Endodermal cell (in vitro differentiated cells): ENCODE measurements at regions not wholly inside any gene's neighbourhood (a gene's known extent, or its start where the extent isn't known, plus 50 kb on each side); places are given as distances from the start of the nearest gene placed in this dataset.

ENCODE experiments used
- DNase-seq: peaks from one replicate; pipeline ENCODE4 v3.0.0-alpha.2; 2017
- H3K27ac ChIP-seq: 2 replicates; pipeline ENCODE4 v1.5.1; 2013; ENCODE audit warnings: mild to moderate bottlenecking, low read depth, low read length, moderate library complexity
- H3K27me3 ChIP-seq: 2 replicates; pipeline ENCODE4 v1.6.1; 2013; ENCODE audit warnings: mild to moderate bottlenecking, low read length, moderate library complexity; ENCODE audit not compliant: insufficient read depth, control insufficient read depth, poor library complexity, severe bottlenecking
- H3K36me3 ChIP-seq: 2 replicates; pipeline ENCODE4 v1.7.0; 2013; ENCODE audit warnings: mild to moderate bottlenecking, low read length, moderate library complexity; ENCODE audit not compliant: control insufficient read depth, insufficient read depth
- H3K4me1 ChIP-seq: one replicate; pipeline ENCODE4 v1.7.0; 2013; ENCODE audit warnings: low read length; ENCODE audit not compliant: control insufficient read depth, insufficient read depth
- H3K4me3 ChIP-seq: 2 replicates; pipeline ENCODE4 v1.5.1; 2013; ENCODE audit warnings: mild to moderate bottlenecking, low read length, moderate library complexity
- H3K9ac ChIP-seq: 2 replicates; pipeline ENCODE4 v1.6.1; 2013; ENCODE audit warnings: mild to moderate bottlenecking, low read length, moderate library complexity; ENCODE audit not compliant: poor library complexity, severe bottlenecking; ENCODE audit errors: extremely low read depth
- H3K9me3 ChIP-seq: 2 replicates; pipeline ENCODE4 v1.6.1; 2013; ENCODE audit warnings: mild to moderate bottlenecking, low read length, moderate library complexity; ENCODE audit not compliant: control insufficient read depth
- H3K27ac Mint-ChIP-seq: 2 replicates; pipeline ENCODE4 v1.8.0; 2020; ENCODE audit warnings: mixed read lengths
- H3K27me3 Mint-ChIP-seq: 2 replicates; pipeline ENCODE4 v1.8.0; 2021; ENCODE audit warnings: mild to moderate bottlenecking, mixed read lengths; ENCODE audit not compliant: insufficient read depth
- H3K36me3 Mint-ChIP-seq: 2 replicates; pipeline ENCODE4 v1.8.0; 2020; ENCODE audit warnings: low read depth, mixed read lengths
- H3K4me1 Mint-ChIP-seq: 2 replicates; pipeline ENCODE4 v1.8.0; 2020; ENCODE audit warnings: mixed read lengths
- H3K4me3 Mint-ChIP-seq: 2 replicates; pipeline ENCODE4 v1.8.0; 2020; ENCODE audit warnings: mild to moderate bottlenecking, moderate library complexity, mixed read lengths
- H3K9me3 Mint-ChIP-seq: 2 replicates; pipeline ENCODE4 v1.8.0; 2020; ENCODE audit warnings: mild to moderate bottlenecking, mixed read lengths
- WGBS, 2 experiments: methylation state at CpG; one replicate each; pipeline versions ENCODE4 v1.1.5 to v1.1.7; 2013; ENCODE audit warnings: missing lambda C conversion rate in 2 of 2, mixed read lengths in 1 of 2; ENCODE audit not compliant: insufficient coverage in 1 of 2, insufficient read length in 1 of 2; 5-methylcytosine and 5-hydroxymethylcytosine counted together
- TF ChIP-seq, protein P1 (sequence below): fragments of 200-600 bp; sonication (generic); conservative IDR thresholded peaks from 2 replicates; pipeline ENCODE4 v1.5.0; 2021; ENCODE audit warnings: antibody characterized with exemption, mild to moderate bottlenecking

DNA sequence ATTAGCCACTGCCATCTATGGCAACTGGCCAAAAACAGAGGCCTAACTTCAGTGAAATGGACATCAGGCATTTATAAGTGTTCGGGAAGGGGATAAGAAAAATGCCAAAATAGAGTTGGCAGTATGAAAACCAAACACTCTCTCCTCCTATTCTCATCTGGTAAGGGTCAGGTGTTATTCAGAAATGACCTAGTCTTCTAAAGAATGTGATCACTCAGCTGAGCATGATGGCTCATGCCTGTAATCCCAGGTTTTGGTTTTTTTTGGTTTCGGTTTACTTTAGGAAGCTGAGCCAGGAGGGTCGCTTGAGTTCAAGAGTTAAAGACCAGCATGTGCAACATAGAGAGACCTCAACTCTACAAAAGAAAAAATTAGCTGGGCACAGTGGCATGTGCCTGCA is 170.3 kb downstream of the GRIN2B start:
- TF ChIP-seq, protein P1, sequence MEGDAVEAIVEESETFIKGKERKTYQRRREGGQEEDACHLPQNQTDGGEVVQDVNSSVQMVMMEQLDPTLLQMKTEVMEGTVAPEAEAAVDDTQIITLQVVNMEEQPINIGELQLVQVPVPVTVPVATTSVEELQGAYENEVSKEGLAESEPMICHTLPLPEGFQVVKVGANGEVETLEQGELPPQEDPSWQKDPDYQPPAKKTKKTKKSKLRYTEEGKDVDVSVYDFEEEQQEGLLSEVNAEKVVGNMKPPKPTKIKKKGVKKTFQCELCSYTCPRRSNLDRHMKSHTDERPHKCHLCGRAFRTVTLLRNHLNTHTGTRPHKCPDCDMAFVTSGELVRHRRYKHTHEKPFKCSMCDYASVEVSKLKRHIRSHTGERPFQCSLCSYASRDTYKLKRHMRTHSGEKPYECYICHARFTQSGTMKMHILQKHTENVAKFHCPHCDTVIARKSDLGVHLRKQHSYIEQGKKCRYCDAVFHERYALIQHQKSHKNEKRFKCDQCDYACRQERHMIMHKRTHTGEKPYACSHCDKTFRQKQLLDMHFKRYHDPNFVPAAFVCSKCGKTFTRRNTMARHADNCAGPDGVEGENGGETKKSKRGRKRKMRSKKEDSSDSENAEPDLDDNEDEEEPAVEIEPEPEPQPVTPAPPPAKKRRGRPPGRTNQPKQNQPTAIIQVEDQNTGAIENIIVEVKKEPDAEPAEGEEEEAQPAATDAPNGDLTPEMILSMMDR = no peak
- Histone ChIP-seq H3K9ac (no peak overlapping the region), H3K9me3 (no peaks in the 10 kb centered on the region), H3K36me3 (no peaks in the 10 kb centered on the region), H3K4me3 (no peak overlapping the region), H3K4me1 (no peaks in the 10 kb centered on the region), H3K27ac (no peak overlapping the region), H3K27me3 (no peaks in the 10 kb centered on the region)
- H3K4me3 Mint-ChIP-seq = no peak overlapping the region
- no peaks in the 10 kb centered on the region for H3K4me1 Mint-ChIP-seq
- H3K9me3 Mint-ChIP-seq = no peaks in the 10 kb centered on the region
- DNase-seq = no peak
- no peaks in the 10 kb centered on the region for H3K36me3 Mint-ChIP-seq
- H3K27ac Mint-ChIP-seq = no peak overlapping the region
- peaks cover 27% of the 10 kb centered on the region for H3K27me3 Mint-ChIP-seq
- WGBS, 2 experiments = 92% methylated on average over 2 to 3 of the region's 3 CpGs

DNA sequence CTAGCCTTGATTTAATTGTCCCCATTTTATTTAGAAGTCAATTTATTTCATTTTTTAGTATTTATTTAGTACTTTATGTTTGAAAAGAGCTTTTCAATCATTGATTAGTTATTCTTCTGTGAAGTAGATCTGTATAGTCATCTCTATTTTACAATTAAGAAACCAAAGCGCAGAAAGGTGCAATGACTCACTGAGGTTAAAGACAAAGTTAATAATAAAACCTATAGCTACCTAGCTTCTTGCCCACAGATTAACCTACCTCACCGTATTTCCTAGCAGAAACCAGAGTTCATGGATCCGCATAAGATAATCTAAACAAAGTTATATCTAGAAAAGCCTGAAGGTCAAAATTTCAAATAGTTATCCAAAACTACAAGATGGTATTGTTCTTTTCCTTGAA is 176.4 kb downstream of the GRIN2B start:
- no peaks in the 10 kb centered on the region for H3K4me1 Mint-ChIP-seq
- Histone ChIP-seq H3K36me3 (no peaks in the 10 kb centered on the region), H3K27ac (no peak overlapping the region), H3K27me3 (no peaks in the 10 kb centered on the region), H3K4me3 (no peak overlapping the region), H3K9ac (no peak overlapping the region), H3K4me1 (no peaks in the 10 kb centered on the region), H3K9me3 (no peaks in the 10 kb centered on the region)
- TF ChIP-seq, protein P1 = no peak
- H3K27me3 Mint-ChIP-seq = peaks cover 21% of the 10 kb centered on the region
- no peaks in the 10 kb centered on the region for H3K9me3 Mint-ChIP-seq
- no peak overlapping the region for H3K4me3 Mint-ChIP-seq
- WGBS, 2 experiments = 67 to 100% methylated on average over 1 to 3 of the region's 3 CpGs
- no peaks in the 10 kb centered on the region for H3K36me3 Mint-ChIP-seq
- no peak overlapping the region for H3K27ac Mint-ChIP-seq
- no peak for DNase-seq

DNA sequence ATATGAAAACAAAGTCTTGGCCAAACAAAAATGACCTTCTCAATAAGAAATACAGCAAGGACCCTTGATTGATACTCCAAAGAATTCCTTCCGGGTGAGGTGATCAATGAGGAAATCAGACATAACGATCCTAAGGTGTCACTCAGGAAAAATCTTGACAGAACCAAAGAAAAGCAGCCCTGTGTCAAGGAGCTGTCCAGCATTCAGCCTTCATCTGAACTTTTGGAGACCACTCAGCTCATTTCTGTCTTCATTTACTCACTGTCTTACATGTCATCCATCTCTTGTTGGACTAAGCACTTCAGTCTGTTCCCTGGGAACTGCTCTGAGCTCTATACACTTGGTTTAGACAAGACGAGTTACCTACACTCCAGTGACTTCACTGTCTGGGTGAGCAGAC is 179.9 kb downstream of the GRIN2B start:
- no peak overlapping the region for H3K27ac ChIP-seq
- no peaks in the 10 kb centered on the region for H3K9me3 ChIP-seq
- 69 to 75% methylated on average over 3 of the region's 3 CpGs for WGBS, 2 experiments
- Mint-ChIP-seq H3K27me3 (peaks cover 12% of the 10 kb centered on the region), H3K4me1 (peaks cover 6% of the 10 kb centered on the region), H3K27ac (no peak overlapping the region), H3K36me3 (no peaks in the 10 kb centered on the region), H3K4me3 (no peak overlapping the region), H3K9me3 (no peaks in the 10 kb centered on the region)
- H3K36me3 ChIP-seq = no peaks in the 10 kb centered on the region
- no peaks in the 10 kb centered on the region for H3K4me1 ChIP-seq
- no peak overlapping the region for H3K9ac ChIP-seq
- no peaks in the 10 kb centered on the region for H3K27me3 ChIP-seq
- no peak for DNase-seq
- no peak overlapping the region for H3K4me3 ChIP-seq
- TF ChIP-seq, protein P1 = no peak
